Stimulated activated CD4-positive, alpha-beta T cell treated with anti-CD3 and anti-CD28 coated beads, Interleukin-12 subunit alpha, Interleukin-12 subunit beta, amount 100 ng/mL, for 48 hours (primary cell): ENCODE measurements at regions not wholly inside any gene's neighbourhood (a gene's known extent, or its start where the extent isn't known, plus 50 kb on each side); places are given as distances from the start of the nearest gene placed in this dataset.
"Not testable (repeated sequence)": the region's sequence is repeated elsewhere in the genome, so short reads cannot be mapped to it uniquely, and the experiment has no call there.

Source experiments
- DNase-seq, 3 donors: peaks; one replicate each; pipeline ENCODE4 v3.0.0-alpha.2; 2020; ENCODE audit warnings: low read depth in 2 of 3, low spot score in 1 of 3

GRCh38 chr16:10312784-10313724 lies 72.8 kb upstream of the ATF7IP2 start:
- DNase-seq: no peak

GRCh38 chr16:10314317-10314716 lies 71.5 kb upstream of the ATF7IP2 start:
- DNase-seq: no peak

GRCh38 chr16:10314811-10315210 lies 71.0 kb upstream of the ATF7IP2 start:
- no peak for DNase-seq

GRCh38 chr16:10317425-10318001 lies 68.3 kb upstream of the ATF7IP2 start:
- no peak for DNase-seq

- no peak for DNase-seq
Measured at GRCh38 chr16:10318798-10319500, 66.9 kb upstream of the ATF7IP2 start.

GRCh38 chr16:10321407-10322387 lies 64.2 kb upstream of the ATF7IP2 start:
- DNase-seq: no peak

- DNase-seq: no peak
Measured at GRCh38 chr16:10322723-10323527, 62.9 kb upstream of the ATF7IP2 start.

- no peak for DNase-seq
Measured at GRCh38 chr16:10323528-10323869, 62.4 kb upstream of the ATF7IP2 start.

- DNase-seq: no peak
Measured at GRCh38 chr16:10324210-10324609, 61.7 kb upstream of the ATF7IP2 start.

- DNase-seq: no peak
Measured at GRCh38 chr16:10325783-10326543, 59.9 kb upstream of the ATF7IP2 start.

GRCh38 chr16:10326647-10327046 lies 59.2 kb upstream of the ATF7IP2 start:
- no peak for DNase-seq

- not testable (repeated sequence) for DNase-seq
Measured at GRCh38 chr16:10328291-10328690, 57.6 kb upstream of the ATF7IP2 start.

- DNase-seq: no peak
Measured at GRCh38 chr16:10332241-10332640, 53.6 kb upstream of the ATF7IP2 start.

- no peak for DNase-seq
Measured at GRCh38 chr16:10332775-10333174, 53.1 kb upstream of the ATF7IP2 start.

GRCh38 chr16:10333321-10334032 lies 52.4 kb upstream of the ATF7IP2 start:
- no peak for DNase-seq

- no peak for DNase-seq
Measured at GRCh38 chr16:10335681-10336080, 50.2 kb upstream of the ATF7IP2 start.
